Osteoblast (primary cell): ENCODE measurements at regions not wholly inside any gene's neighbourhood (a gene's known extent, or its start where the extent isn't known, plus 50 kb on each side); places are given as distances from the start of the nearest gene placed in this dataset.
A peak's percentile ranks its signal among the peaks of the same experiment; 100 is the strongest.

Source experiments
- DNase-seq: peaks from one replicate; pipeline ENCODE4 v3.0.0; 2011; ENCODE audit warnings: low spot score, mixed read lengths; ENCODE audit not compliant: insufficient read length; ENCODE audit errors: missing footprints
- H2AFZ ChIP-seq: 2 replicates; pipeline ENCODE4 v1.6.0; 2011; ENCODE audit warnings: mild to moderate bottlenecking, low read length
- H3K27ac ChIP-seq: 2 replicates; pipeline ENCODE4 v1.5.1; 2011; ENCODE audit warnings: mild to moderate bottlenecking, low read depth, low read length, moderate library complexity
- H3K27me3 ChIP-seq: 2 replicates; pipeline ENCODE4 v1.6.0; 2012; ENCODE audit warnings: mild to moderate bottlenecking, control low read depth, inconsistent platforms, low read length, moderate library complexity; ENCODE audit not compliant: insufficient read depth
- H3K36me3 ChIP-seq: 2 replicates; pipeline ENCODE4 v1.5.1; 2011; ENCODE audit warnings: mild to moderate bottlenecking, low read length, control low read depth, moderate library complexity; ENCODE audit not compliant: insufficient read depth
- H3K4me1 ChIP-seq: 2 replicates; pipeline ENCODE4 v1.5.1; 2011; ENCODE audit warnings: mild to moderate bottlenecking, low read length, control low read depth, moderate library complexity; ENCODE audit not compliant: insufficient read depth
- H3K4me2 ChIP-seq: 2 replicates; pipeline ENCODE4 v1.6.0; 2011; ENCODE audit warnings: mild to moderate bottlenecking, low read length; ENCODE audit not compliant: insufficient read depth
- H3K4me3 ChIP-seq: fragments of 200-600 bp; sonication (generic); 3 replicates; pipeline ENCODE4 v1.5.1; 2012; ENCODE audit warnings: mild to moderate bottlenecking, low read length, inconsistent platforms; ENCODE audit not compliant: insufficient read depth
- H3K79me2 ChIP-seq: 2 replicates; pipeline ENCODE4 v1.6.0; 2012; ENCODE audit warnings: mild to moderate bottlenecking, low read length, control low read depth, inconsistent platforms; ENCODE audit not compliant: insufficient read depth
- H3K9me3 ChIP-seq: 2 replicates; pipeline ENCODE4 v1.5.1; 2011; ENCODE audit warnings: low read depth, low read length, control low read depth
- H4K20me1 ChIP-seq: 2 replicates; pipeline ENCODE4 v1.6.0; 2012; ENCODE audit warnings: mild to moderate bottlenecking, low read length, control low read depth; ENCODE audit not compliant: insufficient read depth
- TF ChIP-seq, protein P1 (sequence below): IDR thresholded peaks from 2 replicates; pipeline ENCODE4 v1.5.1; 2011; ENCODE audit warnings: mild to moderate bottlenecking, low read depth, low read length, moderate library complexity; ENCODE audit errors: extremely low read depth

GRCh38 chr12:90331262-90331661 is 622.6 kb upstream of the ATP2B1 start:
- Histone ChIP-seq H3K79me2 (no peaks in the 10 kb centered on the region), H4K20me1 (no peaks in the 10 kb centered on the region), H3K4me1 (peaks cover 5% of the 10 kb centered on the region), H3K27ac (no peak overlapping the region), H3K36me3 (no peaks in the 10 kb centered on the region), H3K4me3 (no peak overlapping the region), H3K4me2 (no peak overlapping the region), H3K27me3 (no peaks in the 10 kb centered on the region), H3K9me3 (no peaks in the 10 kb centered on the region), H2AFZ (no peak overlapping the region)
- DNase-seq, result no peak
- TF ChIP-seq, protein P1, sequence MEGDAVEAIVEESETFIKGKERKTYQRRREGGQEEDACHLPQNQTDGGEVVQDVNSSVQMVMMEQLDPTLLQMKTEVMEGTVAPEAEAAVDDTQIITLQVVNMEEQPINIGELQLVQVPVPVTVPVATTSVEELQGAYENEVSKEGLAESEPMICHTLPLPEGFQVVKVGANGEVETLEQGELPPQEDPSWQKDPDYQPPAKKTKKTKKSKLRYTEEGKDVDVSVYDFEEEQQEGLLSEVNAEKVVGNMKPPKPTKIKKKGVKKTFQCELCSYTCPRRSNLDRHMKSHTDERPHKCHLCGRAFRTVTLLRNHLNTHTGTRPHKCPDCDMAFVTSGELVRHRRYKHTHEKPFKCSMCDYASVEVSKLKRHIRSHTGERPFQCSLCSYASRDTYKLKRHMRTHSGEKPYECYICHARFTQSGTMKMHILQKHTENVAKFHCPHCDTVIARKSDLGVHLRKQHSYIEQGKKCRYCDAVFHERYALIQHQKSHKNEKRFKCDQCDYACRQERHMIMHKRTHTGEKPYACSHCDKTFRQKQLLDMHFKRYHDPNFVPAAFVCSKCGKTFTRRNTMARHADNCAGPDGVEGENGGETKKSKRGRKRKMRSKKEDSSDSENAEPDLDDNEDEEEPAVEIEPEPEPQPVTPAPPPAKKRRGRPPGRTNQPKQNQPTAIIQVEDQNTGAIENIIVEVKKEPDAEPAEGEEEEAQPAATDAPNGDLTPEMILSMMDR, result no peak

DNA sequence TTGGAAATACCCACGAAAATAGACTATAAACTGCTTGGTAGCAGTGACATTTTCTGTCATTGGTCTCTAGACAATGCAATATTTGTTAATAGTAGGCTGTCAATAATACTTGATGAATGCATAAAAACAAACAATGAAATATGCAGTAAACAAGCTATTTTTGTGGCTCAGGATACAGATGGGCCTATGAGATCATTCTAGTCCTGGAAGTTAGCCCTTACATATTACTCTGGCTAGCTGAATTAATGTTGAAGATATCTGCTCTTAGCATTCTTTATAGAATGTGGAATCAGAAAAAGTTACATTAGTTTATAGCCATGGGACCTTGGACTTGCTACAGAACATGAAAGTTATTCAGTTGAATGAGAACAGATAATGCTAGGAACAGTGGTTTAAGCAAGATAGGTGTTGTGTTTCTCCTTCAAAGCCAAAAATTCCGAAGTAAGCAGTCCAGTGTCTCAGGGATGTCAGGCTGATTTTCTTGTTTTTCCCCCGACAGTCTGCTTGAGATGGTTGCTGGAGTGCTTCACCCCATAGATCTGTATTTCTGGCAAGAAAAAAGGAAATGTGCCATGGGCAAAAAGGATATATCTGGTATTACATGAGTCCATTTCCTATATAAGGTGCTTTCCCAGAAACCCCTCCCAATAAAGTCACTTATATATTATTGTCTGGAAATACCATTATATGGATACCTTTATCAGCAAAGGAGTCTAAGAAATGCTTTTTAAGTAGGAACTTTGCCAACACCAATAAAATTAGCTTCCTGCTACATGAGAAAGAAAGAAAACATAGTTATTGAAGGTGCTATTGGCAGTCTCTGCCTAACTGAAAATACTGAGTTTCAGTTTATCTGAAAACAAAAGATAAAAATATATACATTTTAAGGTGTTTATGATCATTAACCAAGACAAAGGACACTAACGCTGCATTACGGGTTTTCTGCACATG is 619.4 kb upstream of the ATP2B1 start:
- Histone ChIP-seq H3K9me3 (no peaks in the 10 kb centered on the region), H3K4me2 (no peak overlapping the region), H3K79me2 (no peaks in the 10 kb centered on the region), H3K27ac (no peak overlapping the region), H2AFZ (no peak overlapping the region), H3K4me1 (no peaks in the 10 kb centered on the region), H3K36me3 (no peaks in the 10 kb centered on the region), H4K20me1 (no peaks in the 10 kb centered on the region), H3K27me3 (no peaks in the 10 kb centered on the region), H3K4me3 (no peak overlapping the region)
- TF ChIP-seq, protein P1, result no peak
- DNase-seq, result peak; percentile 1

DNA sequence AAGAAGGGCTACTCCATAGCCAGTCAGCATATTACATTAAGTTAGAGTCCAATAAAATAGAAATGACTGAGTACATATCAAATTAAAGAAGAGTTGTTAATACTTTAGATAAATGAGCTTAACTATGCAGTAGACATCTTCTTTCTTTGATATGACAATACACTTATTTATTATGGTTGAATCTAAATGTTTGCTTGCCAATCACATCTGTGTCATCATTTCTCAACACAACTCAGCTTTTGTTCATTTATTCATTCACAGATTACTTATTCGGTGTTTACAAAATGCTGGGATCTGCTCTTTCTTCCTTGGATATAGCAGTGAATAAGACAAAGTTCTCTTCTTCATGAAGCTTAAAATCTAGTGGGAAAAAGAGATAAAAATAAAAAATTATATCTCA is 614.6 kb upstream of the ATP2B1 start:
- H4K20me1 ChIP-seq, result no peaks in the 10 kb centered on the region
- H3K36me3 ChIP-seq, result no peaks in the 10 kb centered on the region
- no peak overlapping the region for H3K27ac ChIP-seq
- no peaks in the 10 kb centered on the region for H3K9me3 ChIP-seq
- H3K27me3 ChIP-seq, result no peaks in the 10 kb centered on the region
- no peak overlapping the region for H3K4me3 ChIP-seq
- H3K4me2 ChIP-seq, result no peak overlapping the region
- H2AFZ ChIP-seq, result no peak overlapping the region
- no peak for DNase-seq
- no peaks in the 10 kb centered on the region for H3K4me1 ChIP-seq
- TF ChIP-seq, protein P1, result no peak
- H3K79me2 ChIP-seq, result no peaks in the 10 kb centered on the region

GRCh38 chr12:90322006-90322405 is 613.4 kb upstream of the ATP2B1 start:
- Histone ChIP-seq H4K20me1 (no peaks in the 10 kb centered on the region), H3K4me1 (no peaks in the 10 kb centered on the region), H2AFZ (no peak overlapping the region), H3K9me3 (no peaks in the 10 kb centered on the region), H3K4me2 (no peak overlapping the region), H3K27me3 (no peaks in the 10 kb centered on the region), H3K4me3 (no peak overlapping the region), H3K79me2 (no peaks in the 10 kb centered on the region), H3K27ac (no peak overlapping the region), H3K36me3 (no peaks in the 10 kb centered on the region)
- no peak for DNase-seq
- TF ChIP-seq, protein P1, result no peak
